HL-60 (cell line): ENCODE measurements at regions not wholly inside any gene's neighbourhood (a gene's known extent, or its start where the extent isn't known, plus 50 kb on each side); places are given as distances from the start of the nearest gene placed in this dataset.

Source experiments
- DNase-seq, 2 experiments: peaks; one replicate each; pipeline ENCODE4 v3.0.0-alpha.2; 2010 to 2020; ENCODE audit warnings: low read depth in 1 of 2, low spot score in 1 of 2
- H3K27ac ChIP-seq: fragments of 250-450 bp; sonication (Bioruptor Pico); replicated peaks from 2 replicates; pipeline ENCODE4 v1.5.1; 2020; ENCODE audit warnings: mild to moderate bottlenecking, moderate library complexity
- H3K27me3 ChIP-seq: fragments of 250-450 bp; sonication (Bioruptor Pico); 2 replicates; pipeline ENCODE4 v1.5.1; 2021; ENCODE audit warnings: mild to moderate bottlenecking, moderate library complexity; ENCODE audit not compliant: insufficient read depth, poor library complexity, severe bottlenecking
- H3K4me3 ChIP-seq: replicated peaks from 2 replicates; pipeline ENCODE4 v1.5.1; 2011; ENCODE audit warnings: mild to moderate bottlenecking, control low read depth, low read length; ENCODE audit not compliant: insufficient read depth
- GABPA ChIP-seq: IDR thresholded peaks from 2 replicates; pipeline ENCODE4 v1.6.1; 2012; ENCODE audit warnings: low read depth
- POLR2AphosphoS5 ChIP-seq: IDR thresholded peaks from 2 replicates; pipeline ENCODE4 v1.6.1; 2012; ENCODE audit warnings: low read depth
- SPI1 ChIP-seq: IDR thresholded peaks from 2 replicates; pipeline ENCODE4 v1.6.1; 2012; ENCODE audit warnings: low read depth, mild to moderate bottlenecking, borderline replicate concordance
- TF ChIP-seq, protein P1 (sequence below): IDR thresholded peaks from 2 replicates; pipeline ENCODE4 v1.6.1; 2012; ENCODE audit warnings: low read depth; ENCODE audit not compliant: insufficient replicate concordance
- TF ChIP-seq, protein P2 (sequence below): IDR thresholded peaks from one replicate; pipeline ENCODE4 v1.5.1; 2011; ENCODE audit warnings: low read length, control low read depth, inconsistent platforms; ENCODE audit not compliant: insufficient read depth

DNA sequence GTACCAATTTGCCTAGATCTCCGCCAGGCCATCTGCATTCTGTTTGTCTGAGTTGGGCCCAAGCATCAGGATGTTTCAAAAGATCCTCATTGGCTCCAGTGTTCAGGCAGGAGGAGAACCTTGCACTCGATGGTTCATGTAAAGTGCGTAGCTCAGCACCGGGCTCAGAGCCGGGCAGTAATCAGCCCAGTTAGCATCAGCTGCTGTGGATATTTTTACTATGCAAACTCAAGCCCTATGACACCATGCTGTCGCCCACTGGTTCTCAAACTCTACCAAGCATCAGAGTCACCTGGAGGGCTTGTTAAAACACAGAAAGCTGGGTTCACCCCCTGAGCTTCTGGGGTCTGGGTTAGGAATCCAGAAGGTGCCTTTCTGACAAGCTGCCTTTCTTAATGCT is 310.8 kb downstream of the SHQ1 start:
- Histone ChIP-seq H3K27me3 (no peaks in the 10 kb centered on the region), H3K27ac (no peak overlapping the region), H3K4me3 (no peak overlapping the region)
- no peak for TF ChIP-seq POLR2AphosphoS5
- TF ChIP-seq, protein P1, sequence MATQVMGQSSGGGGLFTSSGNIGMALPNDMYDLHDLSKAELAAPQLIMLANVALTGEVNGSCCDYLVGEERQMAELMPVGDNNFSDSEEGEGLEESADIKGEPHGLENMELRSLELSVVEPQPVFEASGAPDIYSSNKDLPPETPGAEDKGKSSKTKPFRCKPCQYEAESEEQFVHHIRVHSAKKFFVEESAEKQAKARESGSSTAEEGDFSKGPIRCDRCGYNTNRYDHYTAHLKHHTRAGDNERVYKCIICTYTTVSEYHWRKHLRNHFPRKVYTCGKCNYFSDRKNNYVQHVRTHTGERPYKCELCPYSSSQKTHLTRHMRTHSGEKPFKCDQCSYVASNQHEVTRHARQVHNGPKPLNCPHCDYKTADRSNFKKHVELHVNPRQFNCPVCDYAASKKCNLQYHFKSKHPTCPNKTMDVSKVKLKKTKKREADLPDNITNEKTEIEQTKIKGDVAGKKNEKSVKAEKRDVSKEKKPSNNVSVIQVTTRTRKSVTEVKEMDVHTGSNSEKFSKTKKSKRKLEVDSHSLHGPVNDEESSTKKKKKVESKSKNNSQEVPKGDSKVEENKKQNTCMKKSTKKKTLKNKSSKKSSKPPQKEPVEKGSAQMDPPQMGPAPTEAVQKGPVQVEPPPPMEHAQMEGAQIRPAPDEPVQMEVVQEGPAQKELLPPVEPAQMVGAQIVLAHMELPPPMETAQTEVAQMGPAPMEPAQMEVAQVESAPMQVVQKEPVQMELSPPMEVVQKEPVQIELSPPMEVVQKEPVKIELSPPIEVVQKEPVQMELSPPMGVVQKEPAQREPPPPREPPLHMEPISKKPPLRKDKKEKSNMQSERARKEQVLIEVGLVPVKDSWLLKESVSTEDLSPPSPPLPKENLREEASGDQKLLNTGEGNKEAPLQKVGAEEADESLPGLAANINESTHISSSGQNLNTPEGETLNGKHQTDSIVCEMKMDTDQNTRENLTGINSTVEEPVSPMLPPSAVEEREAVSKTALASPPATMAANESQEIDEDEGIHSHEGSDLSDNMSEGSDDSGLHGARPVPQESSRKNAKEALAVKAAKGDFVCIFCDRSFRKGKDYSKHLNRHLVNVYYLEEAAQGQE: no peak
- TF ChIP-seq, protein P2, sequence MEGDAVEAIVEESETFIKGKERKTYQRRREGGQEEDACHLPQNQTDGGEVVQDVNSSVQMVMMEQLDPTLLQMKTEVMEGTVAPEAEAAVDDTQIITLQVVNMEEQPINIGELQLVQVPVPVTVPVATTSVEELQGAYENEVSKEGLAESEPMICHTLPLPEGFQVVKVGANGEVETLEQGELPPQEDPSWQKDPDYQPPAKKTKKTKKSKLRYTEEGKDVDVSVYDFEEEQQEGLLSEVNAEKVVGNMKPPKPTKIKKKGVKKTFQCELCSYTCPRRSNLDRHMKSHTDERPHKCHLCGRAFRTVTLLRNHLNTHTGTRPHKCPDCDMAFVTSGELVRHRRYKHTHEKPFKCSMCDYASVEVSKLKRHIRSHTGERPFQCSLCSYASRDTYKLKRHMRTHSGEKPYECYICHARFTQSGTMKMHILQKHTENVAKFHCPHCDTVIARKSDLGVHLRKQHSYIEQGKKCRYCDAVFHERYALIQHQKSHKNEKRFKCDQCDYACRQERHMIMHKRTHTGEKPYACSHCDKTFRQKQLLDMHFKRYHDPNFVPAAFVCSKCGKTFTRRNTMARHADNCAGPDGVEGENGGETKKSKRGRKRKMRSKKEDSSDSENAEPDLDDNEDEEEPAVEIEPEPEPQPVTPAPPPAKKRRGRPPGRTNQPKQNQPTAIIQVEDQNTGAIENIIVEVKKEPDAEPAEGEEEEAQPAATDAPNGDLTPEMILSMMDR: no peak
- TF ChIP-seq SPI1: no peak
- TF ChIP-seq GABPA: no peak
- no peak for DNase-seq

DNA sequence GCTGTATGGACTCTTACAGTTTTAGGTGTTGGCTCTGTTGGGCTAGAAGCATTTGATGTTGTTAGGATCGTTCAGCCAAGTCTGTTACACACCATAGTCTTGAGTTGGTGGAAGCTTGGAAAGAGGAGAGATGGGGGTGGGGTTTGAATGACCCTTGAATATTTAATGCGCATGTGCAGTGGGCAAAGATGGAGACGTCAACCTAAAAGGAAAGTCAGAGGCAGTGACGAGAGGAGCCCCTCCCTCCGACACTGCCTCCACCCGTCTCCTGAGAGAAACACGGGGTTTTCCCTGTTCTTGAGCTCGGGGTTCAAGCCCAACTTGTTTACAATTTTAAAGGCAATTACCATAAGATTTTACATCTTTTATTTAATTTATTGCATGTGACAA is 311.4 kb downstream of the SHQ1 start:
- TF ChIP-seq POLR2AphosphoS5 (no peak), GABPA (no peak), SPI1 (no peak)
- TF ChIP-seq, protein P1: no peak
- TF ChIP-seq, protein P2: no peak
- DNase-seq: no peak
- Histone ChIP-seq H3K4me3 (no peak overlapping the region), H3K27ac (no peak overlapping the region), H3K27me3 (no peaks in the 10 kb centered on the region)

DNA sequence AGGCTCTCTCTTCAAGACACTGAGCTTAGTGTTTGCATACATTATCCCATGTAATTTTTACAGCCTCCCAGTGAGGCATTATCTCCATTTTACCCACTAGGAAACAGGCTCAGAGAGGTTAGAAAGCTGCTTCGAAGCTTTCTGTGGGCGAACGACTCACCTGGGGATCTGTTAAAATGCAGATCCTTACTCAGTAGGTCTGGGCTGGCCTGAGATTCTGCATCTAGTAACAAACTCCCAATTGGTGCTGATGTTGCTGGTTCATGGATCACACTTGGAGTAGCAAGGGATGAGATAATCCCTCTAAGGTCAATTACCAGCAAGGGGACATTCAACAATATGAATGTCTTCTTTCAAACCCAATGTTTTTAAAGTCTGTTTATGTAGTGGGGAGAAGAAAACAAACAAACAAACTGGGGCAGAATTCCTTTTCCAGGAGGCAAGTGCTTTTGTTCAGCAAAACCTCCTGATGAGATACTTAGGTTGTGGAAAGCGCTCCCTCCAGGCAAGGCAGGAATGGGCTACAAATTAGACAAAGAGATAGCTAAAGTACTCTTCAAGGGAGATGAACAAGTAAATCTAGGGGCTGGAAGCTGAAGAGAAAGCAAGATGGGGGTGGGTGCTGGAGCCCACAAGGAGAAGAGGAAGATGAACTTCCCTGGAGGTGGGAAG is 311.9 kb downstream of the SHQ1 start:
- H3K4me3 ChIP-seq: no peak overlapping the region
- DNase-seq: no peak
- no peak overlapping the region for H3K27ac ChIP-seq
- no peak for TF ChIP-seq SPI1
- no peak for TF ChIP-seq GABPA
- no peak for TF ChIP-seq POLR2AphosphoS5
- TF ChIP-seq, protein P1: no peak
- no peaks in the 10 kb centered on the region for H3K27me3 ChIP-seq
